ENCODE measurements at regions not wholly inside any gene's neighbourhood (a gene's known extent, or its start where the extent isn't known, plus 50 kb on each side); places are given as distances from the start of the nearest gene placed in this dataset.

DNA sequence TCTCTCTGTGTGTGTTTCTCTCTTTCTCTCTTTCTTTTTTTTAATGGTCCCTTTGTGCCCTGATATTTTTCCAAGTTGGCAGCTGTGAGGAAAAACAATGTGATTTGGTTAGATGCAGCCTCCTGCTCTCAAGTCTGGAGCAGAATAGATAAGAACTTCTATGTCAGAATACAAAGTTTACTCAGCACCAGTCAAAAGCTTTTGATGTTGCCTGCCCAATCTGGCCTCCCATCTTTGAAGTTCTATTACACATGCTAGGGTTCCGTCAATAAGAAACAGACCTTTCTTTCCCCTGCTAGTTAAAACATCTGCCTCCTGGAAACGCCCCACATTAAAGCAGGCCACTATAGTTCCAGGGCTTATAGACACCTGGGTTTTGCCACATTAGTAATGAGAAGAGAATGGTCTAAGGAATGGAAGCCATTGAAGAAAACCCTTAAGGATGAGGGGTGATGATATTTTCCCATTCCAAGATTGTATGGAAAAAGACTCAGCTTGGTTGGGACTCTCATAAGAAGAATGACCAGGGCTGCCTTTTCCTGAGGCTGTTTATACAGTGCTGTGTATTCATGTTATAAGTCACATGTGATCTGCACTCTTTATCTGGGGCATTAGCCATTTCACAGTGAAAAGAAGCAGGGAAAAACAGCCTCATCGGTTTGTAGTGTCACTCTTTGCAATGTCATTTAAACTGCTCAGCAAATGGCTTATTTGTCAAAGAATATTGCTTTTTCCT, 414.7 kb upstream of the PROX1 start:
- TF ChIP-seq CTCF (IDR thresholded peaks at IDR 0.05; ENCODE audit: control insufficient read depth, insufficient read depth, low read depth, low read length, missing control alignments) = no peak
- no peak for DNase-seq (ENCODE audit: low read depth)
- no peak overlapping the region for H3K4me3 ChIP-seq (ENCODE audit: control insufficient read depth, low read depth, low read length)

GRCh38 chr1:213573648-213574009, 414.1 kb upstream of the PROX1 start:
- DNase-seq (ENCODE audit: low read depth) = no peak
- H3K4me3 ChIP-seq (ENCODE audit: control insufficient read depth, low read depth, low read length) = no peak overlapping the region
- TF ChIP-seq CTCF (IDR thresholded peaks at IDR 0.05; ENCODE audit: control insufficient read depth, insufficient read depth, low read depth, low read length, missing control alignments) = no peak

DNA sequence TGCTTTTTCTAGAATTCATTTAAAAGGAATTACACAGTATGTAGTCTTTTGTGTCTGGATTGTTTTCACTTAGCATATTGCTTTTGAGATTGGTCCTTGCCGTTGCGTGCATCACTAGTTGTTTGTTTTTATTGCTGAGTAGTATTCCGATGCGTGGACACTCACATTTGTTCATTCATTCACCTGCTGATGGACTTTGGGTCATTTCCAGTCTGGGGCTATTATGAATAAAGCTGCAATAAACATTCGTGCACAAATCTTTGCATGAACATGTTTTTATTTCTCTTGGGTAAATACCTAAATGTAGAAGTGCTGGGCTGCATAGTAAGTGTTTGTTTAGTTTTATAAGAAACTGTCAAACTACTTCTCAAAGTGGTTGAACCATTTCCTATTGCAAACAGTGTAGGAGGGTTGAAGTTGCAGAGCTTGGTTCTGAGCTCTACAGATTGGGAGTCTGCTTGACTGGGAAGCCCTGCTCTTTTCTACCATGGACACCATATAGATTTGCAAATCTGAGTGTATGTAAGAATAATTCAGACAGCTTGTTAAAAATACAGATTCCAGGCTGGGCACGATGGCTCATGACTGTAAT, 404.7 kb upstream of the PROX1 start:
- DNase-seq (ENCODE audit: low read depth) = no peak
- no peak for TF ChIP-seq CTCF (IDR thresholded peaks at IDR 0.05; ENCODE audit: control insufficient read depth, insufficient read depth, low read depth, low read length, missing control alignments)
- H3K4me3 ChIP-seq (ENCODE audit: control insufficient read depth, low read depth, low read length) = no peak overlapping the region

GRCh38 chr1:213584272-213584671, 403.5 kb upstream of the PROX1 start:
- no peak overlapping the region for H3K4me3 ChIP-seq (ENCODE audit: control insufficient read depth, low read depth, low read length)
- no peak for TF ChIP-seq CTCF (IDR thresholded peaks at IDR 0.05; ENCODE audit: control insufficient read depth, insufficient read depth, low read depth, low read length, missing control alignments)
- DNase-seq (ENCODE audit: low read depth) = no peak

DNA sequence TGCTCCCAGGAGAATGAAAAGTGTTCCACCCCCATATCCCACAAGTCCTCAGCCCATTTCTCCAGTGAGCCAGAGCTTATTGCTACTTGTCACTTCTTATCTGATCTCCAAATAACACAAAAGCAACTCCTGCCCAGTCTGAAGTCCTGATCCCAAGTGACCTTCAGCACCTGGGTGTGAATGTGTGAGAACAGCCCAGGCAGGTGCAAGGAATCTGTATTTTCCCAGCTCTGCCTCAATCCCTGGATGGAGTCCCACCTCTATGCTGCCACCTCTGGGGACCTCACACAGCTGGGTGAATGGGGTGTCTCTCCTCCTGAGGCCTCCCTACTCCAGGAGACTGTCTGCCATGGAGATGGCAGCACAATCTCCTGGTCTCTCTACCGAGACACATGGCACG, 402.4 kb upstream of the PROX1 start:
- DNase-seq (ENCODE audit: low read depth) = no peak
- no peak overlapping the region for H3K4me3 ChIP-seq (ENCODE audit: control insufficient read depth, low read depth, low read length)
- no peak for TF ChIP-seq CTCF (IDR thresholded peaks at IDR 0.05; ENCODE audit: control insufficient read depth, insufficient read depth, low read depth, low read length, missing control alignments)

DNA sequence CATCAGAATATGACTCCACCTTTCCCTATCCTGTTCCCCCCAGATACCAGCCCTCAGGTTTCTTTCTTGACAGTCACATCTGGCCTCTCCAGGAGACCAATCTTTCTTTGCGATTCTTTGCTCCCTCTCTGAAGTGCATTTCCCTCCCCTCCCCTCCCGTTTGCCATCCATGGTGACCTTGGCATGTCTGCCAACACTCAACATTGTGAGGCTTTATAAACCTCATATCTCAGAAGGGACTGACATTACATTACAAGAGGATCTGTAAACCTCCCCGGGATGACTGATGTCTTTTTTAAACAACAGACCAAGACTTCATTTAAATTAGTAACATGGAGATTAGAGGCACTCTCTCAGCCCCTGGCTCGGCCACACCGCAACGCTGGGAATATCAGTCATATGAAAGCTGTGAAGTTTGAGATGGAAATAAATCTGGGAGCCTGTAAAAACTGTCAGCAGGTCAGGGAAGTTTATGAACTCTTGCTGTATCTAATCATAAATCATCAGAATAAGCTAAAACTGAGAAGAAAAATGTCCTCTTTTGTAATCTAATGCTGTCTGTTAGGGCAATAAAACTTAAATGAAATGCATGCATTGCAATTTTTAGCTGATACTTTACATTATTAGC, 401.7 kb upstream of the PROX1 start:
- no peak overlapping the region for H3K4me3 ChIP-seq (ENCODE audit: control insufficient read depth, low read depth, low read length)
- no peak for TF ChIP-seq CTCF (IDR thresholded peaks at IDR 0.05; ENCODE audit: control insufficient read depth, insufficient read depth, low read depth, low read length, missing control alignments)
- DNase-seq (ENCODE audit: low read depth) = no peak

Data from AG09309 (cell line).